CD4-positive, alpha-beta T cell (primary cell): ENCODE measurements at regions not wholly inside any gene's neighbourhood (a gene's known extent, or its start where the extent isn't known, plus 50 kb on each side); places are given as distances from the start of the nearest gene placed in this dataset.

ENCODE experiments used
- ATAC-seq: fragments of 200-7000 bp; cut with Tn5 transposase; one replicate; pipeline ENCODE4 v1.10.0; 2022; ENCODE audit warnings: mild to moderate bottlenecking; ENCODE audit not compliant: poor library complexity
- CTCF ChIA-PET: fragments of 350-600 bp; sonication (Branson Sonifier 250); formaldehyde crosslinking; loops from one replicate; lab custom pipeline; 2021; ENCODE audit warnings: antibody characterized with exemption, inconsistent platforms; lab: Charles Lee
- POLR2A ChIA-PET: fragments of 350-600 bp; sonication (Branson Sonifier 250); formaldehyde crosslinking; loops from one replicate; lab custom pipeline; 2021; ENCODE audit warnings: antibody characterized with exemption, inconsistent platforms; lab: Charles Lee
- DNase-seq, 14 experiments: peaks; one replicate each; pipeline ENCODE4 v3.0.0-alpha.2; 2013 to 2020; ENCODE audit warnings: mixed read lengths in 2 of 14
- H3K27ac ChIP-seq, 2 donors: one replicate each; pipeline versions ENCODE4 v1.5.1 to v1.7.0; 2013; ENCODE audit warnings: low read length in 2 of 2, low read depth in 1 of 2, mild to moderate bottlenecking in 1 of 2
- H3K27me3 ChIP-seq, 2 experiments: 1 replicate in 1 of 2; 2 replicates in 1 of 2; pipeline versions ENCODE4 v1.6.1 to v1.7.0; 2013; ENCODE audit warnings: low read length in 2 of 2, control low read depth in 1 of 2, mild to moderate bottlenecking in 1 of 2, moderate library complexity in 1 of 2; ENCODE audit not compliant: insufficient read depth in 2 of 2, control insufficient read depth in 1 of 2
- H3K36me3 ChIP-seq: one replicate; pipeline ENCODE4 v1.6.1; 2013; ENCODE audit warnings: low read length, control low read depth; ENCODE audit not compliant: insufficient read depth
- H3K4me1 ChIP-seq: one replicate; pipeline ENCODE4 v1.6.1; 2013; ENCODE audit warnings: low read length, control low read depth; ENCODE audit not compliant: insufficient read depth
- H3K4me3 ChIP-seq: one replicate; pipeline ENCODE4 v1.5.1; 2013; ENCODE audit warnings: mild to moderate bottlenecking, low read length, moderate library complexity
- H3K9me3 ChIP-seq, 2 experiments: 1 replicate in 1 of 2; 2 replicates in 1 of 2; pipeline versions ENCODE4 v1.6.1 to v1.7.0; 2013; ENCODE audit warnings: low read length in 2 of 2, mild to moderate bottlenecking in 2 of 2, control low read depth in 1 of 2, moderate library complexity in 1 of 2; ENCODE audit not compliant: control insufficient read depth in 1 of 2, insufficient read depth in 1 of 2
- H3K27ac Mint-ChIP-seq: one replicate; pipeline ENCODE4 v1.8.0; 2020; ENCODE audit warnings: mixed read lengths
- H3K27me3 Mint-ChIP-seq: one replicate; pipeline ENCODE4 v1.8.0; 2021; ENCODE audit warnings: mixed read lengths
- H3K36me3 Mint-ChIP-seq: one replicate; pipeline ENCODE4 v1.8.0; 2021; ENCODE audit warnings: low read depth, mixed read lengths
- H3K4me1 Mint-ChIP-seq: one replicate; pipeline ENCODE4 v1.8.0; 2021; ENCODE audit warnings: low read depth, mixed read lengths
- H3K4me3 Mint-ChIP-seq: one replicate; pipeline ENCODE4 v1.8.0; 2020; ENCODE audit warnings: mild to moderate bottlenecking, mixed read lengths
- H3K9me3 Mint-ChIP-seq: one replicate; pipeline ENCODE4 v1.8.0; 2020; ENCODE audit warnings: mixed read lengths
- intact Hi-C, 2 experiments: fragments of 100-400 bp; cut with DNase I in 1 of 2; cut with micrococcal nuclease in 1 of 2; formaldehyde crosslinking; loops; one replicate each; pipeline versions ENCODE4 v1.15.1 to v1.9.0; 2023 to 2025; cut with DNase I, micrococcal nuclease
- TF ChIP-seq, protein P1 (sequence below): fragments of 200-600 bp; IDR thresholded peaks from one replicate; pipeline ENCODE4 v1.8.0; 2022; ENCODE audit warnings: antibody characterized with exemption, mild to moderate bottlenecking

DNA sequence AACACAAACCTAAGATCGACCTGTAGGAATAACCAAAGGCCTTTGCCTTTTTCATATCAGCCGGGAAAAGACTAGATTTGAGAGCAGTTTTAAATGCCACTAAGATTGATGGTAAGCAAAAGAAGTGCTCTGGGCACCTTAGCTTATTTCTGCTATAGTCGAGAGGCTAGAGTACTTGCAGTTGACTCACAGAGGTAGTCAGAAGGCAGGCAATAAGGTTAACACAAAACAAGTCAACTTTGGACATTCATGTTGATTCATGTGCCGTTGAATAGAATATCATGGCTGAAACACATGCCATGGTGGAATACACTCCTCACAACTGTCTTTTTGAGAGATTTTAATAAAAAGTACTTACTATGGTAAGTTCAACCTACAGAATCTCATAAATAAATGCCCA, 507.6 kb downstream of the ZEB2 start:
- H3K9me3 ChIP-seq = no peaks in the 10 kb centered on the region
- no peak overlapping the region for H3K4me3 Mint-ChIP-seq
- intact Hi-C loops = no loop called here
- DNase-seq (no peak), ATAC-seq (no peak)
- H3K27me3 ChIP-seq = no peaks in the 10 kb centered on the region
- CTCF ChIA-PET = no interaction called here
- H3K36me3 Mint-ChIP-seq = no peaks in the 10 kb centered on the region
- TF ChIP-seq, protein P1, sequence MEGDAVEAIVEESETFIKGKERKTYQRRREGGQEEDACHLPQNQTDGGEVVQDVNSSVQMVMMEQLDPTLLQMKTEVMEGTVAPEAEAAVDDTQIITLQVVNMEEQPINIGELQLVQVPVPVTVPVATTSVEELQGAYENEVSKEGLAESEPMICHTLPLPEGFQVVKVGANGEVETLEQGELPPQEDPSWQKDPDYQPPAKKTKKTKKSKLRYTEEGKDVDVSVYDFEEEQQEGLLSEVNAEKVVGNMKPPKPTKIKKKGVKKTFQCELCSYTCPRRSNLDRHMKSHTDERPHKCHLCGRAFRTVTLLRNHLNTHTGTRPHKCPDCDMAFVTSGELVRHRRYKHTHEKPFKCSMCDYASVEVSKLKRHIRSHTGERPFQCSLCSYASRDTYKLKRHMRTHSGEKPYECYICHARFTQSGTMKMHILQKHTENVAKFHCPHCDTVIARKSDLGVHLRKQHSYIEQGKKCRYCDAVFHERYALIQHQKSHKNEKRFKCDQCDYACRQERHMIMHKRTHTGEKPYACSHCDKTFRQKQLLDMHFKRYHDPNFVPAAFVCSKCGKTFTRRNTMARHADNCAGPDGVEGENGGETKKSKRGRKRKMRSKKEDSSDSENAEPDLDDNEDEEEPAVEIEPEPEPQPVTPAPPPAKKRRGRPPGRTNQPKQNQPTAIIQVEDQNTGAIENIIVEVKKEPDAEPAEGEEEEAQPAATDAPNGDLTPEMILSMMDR = no peak
- no peak overlapping the region for H3K27ac ChIP-seq
- H3K4me1 Mint-ChIP-seq = no peaks in the 10 kb centered on the region
- POLR2A ChIA-PET = no interaction called here
- no peak overlapping the region for H3K4me3 ChIP-seq
- H3K4me1 ChIP-seq = no peaks in the 10 kb centered on the region
- no peaks in the 10 kb centered on the region for H3K36me3 ChIP-seq
- no peaks in the 10 kb centered on the region for H3K9me3 Mint-ChIP-seq
- no peaks in the 10 kb centered on the region for H3K27me3 Mint-ChIP-seq
- H3K27ac Mint-ChIP-seq = no peak overlapping the region

DNA sequence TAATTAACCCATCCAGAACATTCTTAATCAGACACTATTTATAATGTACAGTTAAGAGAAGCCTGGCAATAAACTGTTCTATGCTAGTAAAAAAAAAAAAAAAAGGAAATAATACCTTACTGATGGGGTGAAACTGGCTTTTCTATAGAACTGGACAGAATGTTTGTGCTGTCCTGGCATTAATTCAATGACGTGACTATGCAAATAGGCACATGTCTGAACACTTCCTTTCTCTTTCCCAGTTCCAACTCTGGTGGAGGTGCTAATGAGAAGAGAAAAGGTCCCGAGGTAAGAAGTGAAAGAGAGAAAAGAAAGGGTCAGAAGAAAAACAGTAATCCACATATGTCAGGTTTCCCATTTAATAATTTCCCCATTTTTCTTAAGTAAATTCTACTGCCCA, 508.4 kb downstream of the ZEB2 start:
- no peak overlapping the region for H3K27ac ChIP-seq
- intact Hi-C loops = no loop called here
- H3K36me3 ChIP-seq = no peaks in the 10 kb centered on the region
- Mint-ChIP-seq H3K27me3 (no peaks in the 10 kb centered on the region), H3K4me3 (no peak overlapping the region), H3K4me1 (no peaks in the 10 kb centered on the region), H3K9me3 (no peaks in the 10 kb centered on the region), H3K36me3 (no peaks in the 10 kb centered on the region), H3K27ac (no peak overlapping the region)
- no peak for DNase-seq
- no peaks in the 10 kb centered on the region for H3K4me1 ChIP-seq
- CTCF ChIA-PET = no interaction called here
- no peaks in the 10 kb centered on the region for H3K9me3 ChIP-seq
- POLR2A ChIA-PET = no interaction called here
- TF ChIP-seq, protein P1 = no peak
- no peak for ATAC-seq
- no peak overlapping the region for H3K4me3 ChIP-seq
- no peaks in the 10 kb centered on the region for H3K27me3 ChIP-seq

DNA sequence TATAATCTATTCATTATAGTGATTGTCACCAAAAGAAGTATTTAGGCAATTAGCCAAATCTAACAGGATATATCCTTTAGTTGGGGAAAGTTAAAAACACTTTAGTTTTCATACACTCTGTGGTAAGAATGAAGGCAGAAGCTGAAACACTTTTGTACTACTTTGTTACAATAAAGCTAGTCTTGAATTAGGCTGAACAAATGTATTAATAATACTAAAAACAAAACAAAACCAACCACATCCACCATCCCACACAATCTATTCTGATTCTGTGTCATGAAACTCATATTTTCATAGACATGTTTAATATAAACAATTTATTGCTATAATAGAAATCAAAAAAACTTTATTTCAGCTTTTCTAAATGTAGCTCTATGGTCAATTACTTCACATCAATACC, 508.8 kb downstream of the ZEB2 start:
- no peaks in the 10 kb centered on the region for H3K9me3 ChIP-seq
- TF ChIP-seq, protein P1 = no peak
- H3K36me3 ChIP-seq = no peaks in the 10 kb centered on the region
- H3K27me3 Mint-ChIP-seq = no peaks in the 10 kb centered on the region
- H3K27ac Mint-ChIP-seq = no peak overlapping the region
- H3K4me1 Mint-ChIP-seq = no peaks in the 10 kb centered on the region
- H3K27me3 ChIP-seq = no peaks in the 10 kb centered on the region
- no peak overlapping the region for H3K4me3 ChIP-seq
- H3K36me3 Mint-ChIP-seq = no peaks in the 10 kb centered on the region
- intact Hi-C loops = no loop called here
- POLR2A ChIA-PET = no interaction called here
- ATAC-seq = no peak
- no peak overlapping the region for H3K27ac ChIP-seq
- no peaks in the 10 kb centered on the region for H3K4me1 ChIP-seq
- no peaks in the 10 kb centered on the region for H3K9me3 Mint-ChIP-seq
- no peak for DNase-seq
- H3K4me3 Mint-ChIP-seq = no peak overlapping the region
- CTCF ChIA-PET = interaction anchor here (1.1 kb wide), 1 partner anchor 13 kb away, joined by 3 read pairs; no protein-coding TSS in a partner anchor
